ENCODE measurements at regions not wholly inside any gene's neighbourhood (a gene's known extent, or its start where the extent isn't known, plus 50 kb on each side); places are given as distances from the start of the nearest gene placed in this dataset.

DNA sequence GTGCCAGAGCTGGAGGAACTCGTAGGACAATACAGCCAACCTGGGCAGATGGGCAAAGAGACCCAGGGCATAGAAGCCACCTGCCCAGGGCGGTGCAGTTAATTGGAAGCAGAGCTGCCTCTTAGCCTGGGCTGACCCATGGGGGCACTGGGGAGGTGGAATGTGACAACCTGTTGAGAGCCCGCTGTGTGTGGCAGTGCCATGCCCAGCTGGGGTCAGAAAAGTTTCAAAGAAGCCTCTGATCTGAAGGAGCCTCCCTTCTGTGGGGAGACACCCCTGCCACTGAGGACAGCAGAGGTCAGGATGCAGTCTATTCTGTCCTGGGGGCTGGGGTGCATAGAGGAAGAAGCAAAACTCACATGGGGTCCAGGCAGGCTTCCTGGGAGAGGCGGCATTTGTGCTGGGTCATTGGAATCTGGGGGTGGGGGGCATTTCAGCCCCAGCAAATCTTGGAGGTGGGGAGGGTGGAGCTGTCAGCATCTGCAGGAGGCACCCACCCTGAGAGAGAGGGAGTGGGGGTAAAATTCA is 176.1 kb upstream of the CIBAR2 start:
- peaks cover 11% of the 10 kb centered on the region for H3K27me3 Mint-ChIP-seq (ENCODE audit: unreplicated experiment)
- H3K4me1 Mint-ChIP-seq (ENCODE audit: unreplicated experiment), result no peaks in the 10 kb centered on the region
- H3K9me3 Mint-ChIP-seq (ENCODE audit: unreplicated experiment), result no peaks in the 10 kb centered on the region
- H3K4me3 Mint-ChIP-seq (ENCODE audit: unreplicated experiment), result no peak overlapping the region
- no peak overlapping the region for H3K27ac Mint-ChIP-seq (ENCODE audit: unreplicated experiment)
- no peak for DNase-seq (ENCODE audit: low spot score)
- TF ChIP-seq, protein P1, sequence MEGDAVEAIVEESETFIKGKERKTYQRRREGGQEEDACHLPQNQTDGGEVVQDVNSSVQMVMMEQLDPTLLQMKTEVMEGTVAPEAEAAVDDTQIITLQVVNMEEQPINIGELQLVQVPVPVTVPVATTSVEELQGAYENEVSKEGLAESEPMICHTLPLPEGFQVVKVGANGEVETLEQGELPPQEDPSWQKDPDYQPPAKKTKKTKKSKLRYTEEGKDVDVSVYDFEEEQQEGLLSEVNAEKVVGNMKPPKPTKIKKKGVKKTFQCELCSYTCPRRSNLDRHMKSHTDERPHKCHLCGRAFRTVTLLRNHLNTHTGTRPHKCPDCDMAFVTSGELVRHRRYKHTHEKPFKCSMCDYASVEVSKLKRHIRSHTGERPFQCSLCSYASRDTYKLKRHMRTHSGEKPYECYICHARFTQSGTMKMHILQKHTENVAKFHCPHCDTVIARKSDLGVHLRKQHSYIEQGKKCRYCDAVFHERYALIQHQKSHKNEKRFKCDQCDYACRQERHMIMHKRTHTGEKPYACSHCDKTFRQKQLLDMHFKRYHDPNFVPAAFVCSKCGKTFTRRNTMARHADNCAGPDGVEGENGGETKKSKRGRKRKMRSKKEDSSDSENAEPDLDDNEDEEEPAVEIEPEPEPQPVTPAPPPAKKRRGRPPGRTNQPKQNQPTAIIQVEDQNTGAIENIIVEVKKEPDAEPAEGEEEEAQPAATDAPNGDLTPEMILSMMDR (IDR thresholded peaks at IDR 0.05; ENCODE audit: unreplicated experiment), result no peak
- no peaks in the 10 kb centered on the region for H3K36me3 Mint-ChIP-seq (ENCODE audit: low read depth, unreplicated experiment)

DNA sequence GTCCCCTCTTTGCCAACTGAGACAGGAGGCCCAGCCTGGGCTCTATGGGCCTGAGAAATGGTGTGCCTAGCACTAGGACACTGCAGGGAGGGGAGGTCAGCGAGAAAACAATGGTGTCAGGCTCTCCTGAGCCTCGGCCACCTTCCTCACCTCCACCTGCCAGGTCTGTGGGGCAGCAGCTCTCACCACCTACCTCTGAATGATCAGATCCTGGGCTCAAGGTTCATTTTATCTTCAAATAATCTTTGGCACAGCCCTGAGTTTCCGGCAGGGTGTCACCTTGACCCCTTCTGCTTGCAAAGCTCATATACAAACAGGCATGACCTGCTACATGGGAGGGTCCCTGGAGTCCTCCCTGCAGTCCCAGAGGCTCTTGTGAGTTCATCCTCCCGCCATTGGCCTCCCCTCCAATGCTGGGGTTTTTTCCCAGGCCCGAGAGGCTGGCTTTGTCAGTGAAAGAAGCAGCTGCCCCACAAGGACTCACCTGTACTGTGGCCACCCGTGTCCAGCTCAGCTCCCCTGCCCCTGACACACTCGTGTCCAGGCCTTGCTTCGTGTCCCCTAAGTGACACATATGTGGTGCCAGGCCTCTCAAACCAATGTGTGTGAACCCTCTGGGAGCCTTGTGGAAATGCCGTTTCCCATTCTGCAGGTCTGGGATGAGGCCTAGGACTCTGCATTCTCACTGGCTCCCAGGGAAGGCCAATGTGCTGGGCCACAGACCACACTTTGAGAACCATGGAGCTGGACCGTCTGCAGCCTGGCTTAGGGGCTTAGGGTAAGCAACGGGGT is 176.8 kb upstream of the CIBAR2 start:
- peaks cover 11% of the 10 kb centered on the region for H3K27me3 Mint-ChIP-seq (ENCODE audit: unreplicated experiment)
- H3K36me3 Mint-ChIP-seq (ENCODE audit: low read depth, unreplicated experiment), result no peaks in the 10 kb centered on the region
- no peak overlapping the region for H3K4me3 Mint-ChIP-seq (ENCODE audit: unreplicated experiment)
- TF ChIP-seq, protein P1 (IDR thresholded peaks at IDR 0.05; ENCODE audit: unreplicated experiment), result no peak
- H3K9me3 Mint-ChIP-seq (ENCODE audit: unreplicated experiment), result no peaks in the 10 kb centered on the region
- H3K4me1 Mint-ChIP-seq (ENCODE audit: unreplicated experiment), result no peaks in the 10 kb centered on the region
- DNase-seq (ENCODE audit: low spot score), result no peak
- no peak overlapping the region for H3K27ac Mint-ChIP-seq (ENCODE audit: unreplicated experiment)

DNA sequence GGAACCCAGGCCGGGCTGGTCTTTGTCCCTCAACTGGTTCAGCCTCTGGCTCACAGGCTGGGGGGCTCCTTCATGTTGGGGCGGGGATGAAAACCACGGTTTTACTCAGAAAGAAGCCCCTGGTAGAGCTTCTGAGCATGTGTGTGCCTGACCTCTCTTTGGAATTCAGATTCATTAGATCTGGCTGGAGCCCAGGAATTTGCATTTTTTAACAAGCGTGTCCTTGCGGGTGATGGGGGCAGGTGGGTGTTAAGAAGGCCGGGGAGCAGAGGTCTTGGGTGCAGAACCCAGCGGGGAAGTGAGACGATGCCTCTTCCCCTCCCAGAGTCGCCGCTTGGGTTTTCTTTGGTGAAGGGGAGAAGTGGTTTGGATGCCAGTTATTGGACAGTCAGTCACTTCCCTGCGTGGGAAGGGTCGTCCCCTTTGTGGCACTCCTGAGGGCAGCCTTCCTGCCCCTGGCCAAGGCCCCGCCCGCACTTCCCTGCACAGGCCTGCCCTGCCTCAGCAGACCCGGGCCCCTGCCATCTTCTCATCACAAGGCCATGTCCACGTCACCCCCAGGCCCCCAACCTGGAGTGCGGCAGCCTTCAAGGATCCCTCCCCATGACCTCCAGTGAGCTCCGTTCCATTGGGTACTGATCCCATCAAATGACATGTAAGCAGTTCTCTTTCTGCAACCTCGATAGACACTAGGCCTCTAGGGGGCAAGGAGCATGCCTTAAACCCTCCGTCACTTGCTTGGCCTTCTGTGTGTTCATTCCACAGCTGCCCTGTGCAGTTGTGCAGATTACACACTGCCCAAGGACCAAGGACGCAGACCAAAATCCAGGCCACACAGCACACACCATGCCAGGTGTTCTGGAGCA is 177.7 kb upstream of the CIBAR2 start:
- Mint-ChIP-seq H3K36me3 (ENCODE audit: low read depth, unreplicated experiment) (no peaks in the 10 kb centered on the region), H3K4me1 (ENCODE audit: unreplicated experiment) (no peaks in the 10 kb centered on the region), H3K4me3 (ENCODE audit: unreplicated experiment) (no peak overlapping the region), H3K27ac (ENCODE audit: unreplicated experiment) (no peak overlapping the region), H3K9me3 (ENCODE audit: unreplicated experiment) (no peaks in the 10 kb centered on the region), H3K27me3 (ENCODE audit: unreplicated experiment) (peaks cover 15% of the 10 kb centered on the region)
- TF ChIP-seq, protein P1 (IDR thresholded peaks at IDR 0.05; ENCODE audit: unreplicated experiment), result no peak
- no peak for DNase-seq (ENCODE audit: low spot score)

DNA sequence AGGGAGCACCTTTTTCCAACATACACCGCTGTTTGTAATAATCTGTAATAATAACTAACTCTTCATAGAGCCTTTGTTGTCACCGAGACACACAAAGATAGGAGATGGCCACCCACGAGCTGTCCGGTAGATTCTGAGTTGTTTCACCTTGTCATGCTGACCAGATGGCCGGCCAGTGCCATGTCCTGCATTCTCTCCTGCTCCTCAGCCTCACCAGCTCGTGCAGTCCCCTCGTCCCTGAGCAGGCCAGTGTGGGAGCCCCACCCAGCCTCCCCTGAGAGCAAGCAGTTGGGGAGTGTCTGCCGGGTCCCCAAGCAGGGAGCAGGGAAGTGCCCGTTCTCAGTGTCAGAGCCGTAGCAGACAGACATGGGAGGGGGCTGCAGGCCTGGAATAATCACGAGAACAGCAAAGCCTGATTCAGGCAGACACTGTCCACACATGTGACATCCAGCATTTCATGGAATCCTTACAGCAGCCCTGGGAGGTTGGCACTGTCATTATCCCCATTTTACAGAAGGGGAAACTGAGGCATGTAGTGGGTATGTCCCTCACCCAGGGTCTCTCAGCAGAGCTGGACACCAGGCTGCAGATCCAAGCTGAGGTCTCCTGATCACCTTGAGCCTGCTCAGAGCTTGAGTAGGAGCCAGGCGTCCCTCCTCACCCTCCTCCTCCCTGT is 178.5 kb upstream of the CIBAR2 start:
- H3K27ac Mint-ChIP-seq (ENCODE audit: unreplicated experiment), result no peak overlapping the region
- TF ChIP-seq, protein P1 (IDR thresholded peaks at IDR 0.05; ENCODE audit: unreplicated experiment), result no peak

More for the DNA sequence above, 178.5 kb upstream of the CIBAR2 start:
- no peak for DNase-seq (ENCODE audit: low spot score)
- Mint-ChIP-seq H3K27me3 (ENCODE audit: unreplicated experiment) (peaks cover 15% of the 10 kb centered on the region), H3K36me3 (ENCODE audit: low read depth, unreplicated experiment) (no peaks in the 10 kb centered on the region), H3K9me3 (ENCODE audit: unreplicated experiment) (no peaks in the 10 kb centered on the region), H3K4me3 (ENCODE audit: unreplicated experiment) (no peak overlapping the region), H3K4me1 (ENCODE audit: unreplicated experiment) (no peaks in the 10 kb centered on the region)

Measured in endothelial cell (in vitro differentiated cells).